ENCODE measurements at regions not wholly inside any gene's neighbourhood (a gene's known extent, or its start where the extent isn't known, plus 50 kb on each side); places are given as distances from the start of the nearest gene placed in this dataset.
"Not testable (repeated sequence)": the region's sequence is repeated elsewhere in the genome, so short reads cannot be mapped to it uniquely, and the experiment has no call there.

DNA sequence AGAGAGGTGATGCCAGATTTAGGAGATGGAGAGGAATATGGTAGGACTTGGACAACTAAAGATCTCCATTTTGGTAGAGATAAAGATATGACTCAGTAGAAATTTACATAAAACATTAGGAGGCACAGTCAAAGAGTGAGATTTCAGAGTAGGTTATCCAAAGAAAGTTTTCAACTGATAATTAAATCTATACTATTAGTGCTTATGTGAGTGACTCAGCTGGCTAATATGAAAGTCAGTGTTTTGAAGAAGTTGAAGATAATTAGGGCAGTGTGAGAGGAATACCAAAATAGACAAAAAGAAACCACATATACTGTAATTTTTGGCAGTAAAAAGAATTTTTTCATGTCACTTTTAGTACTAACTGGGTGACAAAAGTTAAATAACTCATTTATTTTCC is 712.8 kb upstream of the HS3ST5 start:
- DNase-seq, result no peak
- TF ChIP-seq FOXJ3 (CRISPR knock-in tag; IDR thresholded peaks at IDR 0.05) (no peak), GABPA (IDR thresholded peaks at IDR 0.05; ENCODE audit: low read depth) (no peak), TEAD4 (IDR thresholded peaks at IDR 0.05; ENCODE audit: borderline replicate concordance, insufficient read depth) (no peak), NRF1 (IDR thresholded peaks at IDR 0.05; ENCODE audit: low read depth, low read length) (no peak), ELF1 (IDR thresholded peaks at IDR 0.05) (no peak), GATA2 (CRISPR knock-in tag; IDR thresholded peaks at IDR 0.05) (no peak)
- Histone ChIP-seq H3K4me3 (ENCODE audit: low read depth in 2 of 2, low read length in 1 of 2) (no peak overlapping the region), H3K9me3 (0 out of 2 replicates have a peak, but pooled peaks cover 4% of the 10 kb centered on the region), H3K4me1 (ENCODE audit: control insufficient read depth in 1 of 2, insufficient read depth in 2 of 2, low read depth in 1 of 2, low read length in 1 of 2) (no peaks in the 10 kb centered on the region), H3F3A (replicated peaks; ENCODE audit: insufficient read depth) (no peaks in the 10 kb centered on the region), H2AFZ (ENCODE audit: low read depth) (no peak overlapping the region), H4K20me1 (ENCODE audit: insufficient read depth) (no peaks in the 10 kb centered on the region), H3K9me2 (no peaks in the 10 kb centered on the region), H3K27ac (ENCODE audit: low read depth in 2 of 2, low read length in 1 of 2) (no peak overlapping the region), H3K27me3 (ENCODE audit: insufficient read depth) (no peaks in the 10 kb centered on the region), H3K9ac (no peak overlapping the region), H3K4me2 (no peak overlapping the region), H3K36me3 (replicated peaks in 1 of 2; ENCODE audit: control insufficient read depth in 1 of 2, insufficient read depth in 2 of 2, low read length in 1 of 2) (no peaks in the 10 kb centered on the region), H3K79me2 (ENCODE audit: insufficient read depth) (no peaks in the 10 kb centered on the region)
- ChIA-PET CTCF (no interaction called here), POLR2A (no interaction called here)

DNA sequence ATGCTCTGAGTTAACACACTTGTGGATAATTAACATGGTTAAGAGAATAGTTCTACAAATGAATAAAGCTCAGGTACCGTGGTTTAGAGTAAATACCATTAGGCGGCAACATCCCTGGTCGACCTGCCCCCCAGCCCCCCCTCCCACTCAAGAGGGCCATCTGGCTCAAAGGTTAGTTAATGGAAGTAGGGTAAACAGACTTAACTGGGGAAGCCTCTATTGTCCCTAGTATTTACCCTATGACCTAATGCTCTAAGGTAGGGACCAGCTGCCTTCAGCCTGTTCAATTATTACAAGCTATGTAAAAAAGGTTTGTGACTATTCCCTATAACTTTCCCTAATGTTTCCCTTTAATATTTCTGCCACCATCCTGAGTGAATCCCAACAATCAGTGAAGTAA is 711.4 kb upstream of the HS3ST5 start:
- H3K9me3 ChIP-seq; H3K9me2 ChIP-seq; H3K9ac ChIP-seq; H3K27me3 ChIP-seq (ENCODE audit: insufficient read depth); H3K79me2 ChIP-seq (ENCODE audit: insufficient read depth); H3K4me3 ChIP-seq (ENCODE audit: low read depth in 2 of 2, low read length in 1 of 2); H3F3A ChIP-seq (replicated peaks; ENCODE audit: insufficient read depth); H3K27ac ChIP-seq (ENCODE audit: low read depth in 2 of 2, low read length in 1 of 2); H4K20me1 ChIP-seq (ENCODE audit: insufficient read depth); H3K36me3 ChIP-seq (replicated peaks in 1 of 2; ENCODE audit: control insufficient read depth in 1 of 2, insufficient read depth in 2 of 2, low read length in 1 of 2); H3K4me2 ChIP-seq; POLR2A ChIA-PET; H3K4me1 ChIP-seq (ENCODE audit: control insufficient read depth in 1 of 2, insufficient read depth in 2 of 2, low read depth in 1 of 2, low read length in 1 of 2); DNase-seq; CTCF ChIA-PET; H2AFZ ChIP-seq (ENCODE audit: low read depth): not testable (repeated sequence)
- WGBS (ENCODE audit: low lambda C conversion rate), result 45% methylated on average over 3 of the region's 3 CpGs

DNA sequence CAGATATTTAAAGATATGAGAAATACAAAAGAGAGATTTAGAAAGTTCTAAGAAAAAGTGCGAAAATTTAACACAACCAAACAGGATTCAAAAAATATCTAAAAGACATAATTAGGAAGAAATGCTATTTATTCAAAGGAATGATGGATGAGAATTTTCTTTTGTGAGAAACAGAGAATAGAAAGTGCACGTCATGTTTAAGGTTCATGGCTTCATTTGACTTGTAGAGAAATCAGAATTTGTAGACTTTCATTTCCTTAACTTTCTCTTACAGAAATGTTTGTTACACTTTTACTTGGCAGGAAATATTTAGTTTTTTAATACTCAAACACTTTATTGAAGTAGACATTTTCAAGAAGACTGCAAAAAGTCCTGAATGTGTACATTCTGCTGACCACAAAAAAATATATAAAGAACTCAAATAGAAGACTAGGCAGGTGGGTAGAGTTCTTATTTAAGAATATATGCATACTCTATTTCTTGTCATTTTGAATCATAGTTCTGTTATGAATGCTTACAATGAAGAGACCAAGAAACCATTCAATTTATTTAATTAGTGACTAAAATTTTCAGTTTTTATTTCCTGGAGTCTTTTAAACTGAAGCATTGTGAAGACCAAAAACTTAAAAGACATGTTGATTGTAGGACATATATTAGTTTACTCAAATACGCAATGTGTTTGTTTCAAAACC is 710.5 kb upstream of the HS3ST5 start:
- H3K27me3 ChIP-seq (ENCODE audit: insufficient read depth), result no peaks in the 10 kb centered on the region
- no peaks in the 10 kb centered on the region for H3K9me3 ChIP-seq
- no peak overlapping the region for H3K4me2 ChIP-seq
- no peaks in the 10 kb centered on the region for H3K9me2 ChIP-seq
- H2AFZ ChIP-seq (ENCODE audit: low read depth), result no peak overlapping the region
- no peaks in the 10 kb centered on the region for H4K20me1 ChIP-seq (ENCODE audit: insufficient read depth)
- no peaks in the 10 kb centered on the region for H3K79me2 ChIP-seq (ENCODE audit: insufficient read depth)
- no peaks in the 10 kb centered on the region for H3F3A ChIP-seq (replicated peaks; ENCODE audit: insufficient read depth)
- WGBS (ENCODE audit: low lambda C conversion rate), result 45% methylated on average over 3 of the region's 3 CpGs
- H3K4me3 ChIP-seq (ENCODE audit: low read depth in 2 of 2, low read length in 1 of 2), result no peak overlapping the region
- ChIA-PET CTCF (no interaction called here), POLR2A (no interaction called here)
- no peak overlapping the region for H3K9ac ChIP-seq
- no peak for TF ChIP-seq SMC3 (IDR thresholded peaks at IDR 0.05; ENCODE audit: low read depth, low read length)
- TF ChIP-seq POLR2AphosphoS5 (IDR thresholded peaks at IDR 0.05; ENCODE audit: low read depth, low read length), result no peak
- no peak for TF ChIP-seq RFX5 (IDR thresholded peaks at IDR 0.05; ENCODE audit: low read length)
- TF ChIP-seq TCF12 (IDR thresholded peaks at IDR 0.05), result no peak
- TF ChIP-seq, protein P1, sequence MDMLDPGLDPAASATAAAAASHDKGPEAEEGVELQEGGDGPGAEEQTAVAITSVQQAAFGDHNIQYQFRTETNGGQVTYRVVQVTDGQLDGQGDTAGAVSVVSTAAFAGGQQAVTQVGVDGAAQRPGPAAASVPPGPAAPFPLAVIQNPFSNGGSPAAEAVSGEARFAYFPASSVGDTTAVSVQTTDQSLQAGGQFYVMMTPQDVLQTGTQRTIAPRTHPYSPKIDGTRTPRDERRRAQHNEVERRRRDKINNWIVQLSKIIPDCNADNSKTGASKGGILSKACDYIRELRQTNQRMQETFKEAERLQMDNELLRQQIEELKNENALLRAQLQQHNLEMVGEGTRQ (IDR thresholded peaks at IDR 0.05; ENCODE audit: borderline replicate concordance, low read depth, low read length), result no peak
- TF ChIP-seq NFIC (IDR thresholded peaks at IDR 0.05; ENCODE audit: borderline replicate concordance), result no peak
- TF ChIP-seq FOSL2 (IDR thresholded peaks at IDR 0.05; ENCODE audit: borderline replicate concordance, low read depth), result no peak
- TF ChIP-seq SIN3A (IDR thresholded peaks at IDR 0.05; ENCODE audit: borderline replicate concordance, low read depth, low read length), result no peak
- TF ChIP-seq NRF1 (IDR thresholded peaks at IDR 0.05; ENCODE audit: low read depth, low read length), result no peak
- TF ChIP-seq, protein P2, sequence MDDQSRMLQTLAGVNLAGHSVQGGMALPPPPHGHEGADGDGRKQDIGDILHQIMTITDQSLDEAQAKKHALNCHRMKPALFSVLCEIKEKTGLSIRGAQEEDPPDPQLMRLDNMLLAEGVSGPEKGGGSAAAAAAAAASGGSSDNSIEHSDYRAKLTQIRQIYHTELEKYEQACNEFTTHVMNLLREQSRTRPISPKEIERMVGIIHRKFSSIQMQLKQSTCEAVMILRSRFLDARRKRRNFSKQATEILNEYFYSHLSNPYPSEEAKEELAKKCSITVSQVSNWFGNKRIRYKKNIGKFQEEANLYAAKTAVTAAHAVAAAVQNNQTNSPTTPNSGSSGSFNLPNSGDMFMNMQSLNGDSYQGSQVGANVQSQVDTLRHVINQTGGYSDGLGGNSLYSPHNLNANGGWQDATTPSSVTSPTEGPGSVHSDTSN (IDR thresholded peaks at IDR 0.05), result no peak
- TF ChIP-seq FOXM1 (IDR thresholded peaks at IDR 0.05; ENCODE audit: low read depth), result no peak
- TF ChIP-seq EP300 (IDR thresholded peaks at IDR 0.05; ENCODE audit: borderline replicate concordance in 1 of 2, low read depth in 1 of 2, low read length in 1 of 2), result no peak
- TF ChIP-seq GABPA (IDR thresholded peaks at IDR 0.05; ENCODE audit: low read depth), result no peak
- no peak for TF ChIP-seq TEAD4 (IDR thresholded peaks at IDR 0.05; ENCODE audit: borderline replicate concordance, insufficient read depth)
- H3K27ac ChIP-seq (ENCODE audit: low read depth in 2 of 2, low read length in 1 of 2), result no peak overlapping the region
- no peak for DNase-seq
- H3K36me3 ChIP-seq (replicated peaks in 1 of 2; ENCODE audit: control insufficient read depth in 1 of 2, insufficient read depth in 2 of 2, low read length in 1 of 2), result no peaks in the 10 kb centered on the region
- H3K4me1 ChIP-seq (ENCODE audit: control insufficient read depth in 1 of 2, insufficient read depth in 2 of 2, low read depth in 1 of 2, low read length in 1 of 2), result no peaks in the 10 kb centered on the region

Measured in SK-N-SH (cell line).